ENCODE measurements at regions not wholly inside any gene's neighbourhood (a gene's known extent, or its start where the extent isn't known, plus 50 kb on each side); places are given as distances from the start of the nearest gene placed in this dataset.
A peak's percentile ranks its signal among the peaks of the same experiment; 100 is the strongest.
"Not testable (repeated sequence)": the region's sequence is repeated elsewhere in the genome, so short reads cannot be mapped to it uniquely, and the experiment has no call there.

GRCh38 chr12:19822476-19822875, 383.2 kb downstream of the AEBP2 start:
- ATAC-seq (ENCODE audit: low read depth in 2 of 2) (no peak), DNase-seq (no peak)
- Histone ChIP-seq H3K4me3 (ENCODE audit: low read depth, low read length) (no peak overlapping the region), H3K36me3 (ENCODE audit: control insufficient read depth, insufficient read depth, low read length) (no peaks in the 10 kb centered on the region), H3K27me3 (ENCODE audit: control insufficient read depth, insufficient read depth, low read length) (no peaks in the 10 kb centered on the region), H3K9me3 (ENCODE audit: control insufficient read depth in 2 of 2, low read length in 2 of 2) (no peaks in the 10 kb centered on the region), H3K4me1 (ENCODE audit: control insufficient read depth, insufficient read depth, low read length, poor library complexity, severe bottlenecking) (no peaks in the 10 kb centered on the region), H3K27ac (ENCODE audit: insufficient read depth, low read length, poor library complexity, severe bottlenecking) (no peak overlapping the region)
- Mint-ChIP-seq H3K36me3 (no peaks in the 10 kb centered on the region), H3K4me3 (no peak overlapping the region), H3K27ac (no peak overlapping the region), H3K4me1 (no peaks in the 10 kb centered on the region), H3K9me3 (peaks cover 2 to 46% (median 14%) of the 10 kb centered on the region in 7 donors), H3K27me3 (peaks cover 4% of the 10 kb centered on the region)

DNA sequence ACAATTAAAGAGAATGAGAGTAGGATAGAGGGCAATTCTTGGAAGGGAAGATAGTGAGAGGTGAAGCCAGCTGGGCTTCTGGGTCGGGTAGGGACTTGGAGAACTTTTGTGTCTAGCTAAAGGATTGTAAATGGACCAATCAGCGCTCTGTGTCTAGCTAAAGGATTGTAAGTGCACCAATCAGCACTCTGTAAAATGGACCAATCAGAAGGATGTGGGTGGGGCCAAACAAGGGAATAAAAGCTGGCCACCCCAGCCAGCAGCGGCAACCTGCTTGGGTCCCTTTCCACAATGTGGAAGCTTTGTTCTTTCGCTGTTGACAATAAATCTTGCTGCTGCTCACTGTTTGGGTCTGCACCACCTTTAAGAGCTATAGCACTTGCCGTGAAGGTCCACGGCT, 384.0 kb downstream of the AEBP2 start:
- Mint-ChIP-seq H3K4me3 (peak overlapping the region in 1 of 4 donors; percentile 51), H3K9me3 (peaks cover 2 to 46% (median 9%) of the 10 kb centered on the region in 7 donors)
- not testable (repeated sequence) for H3K27me3 ChIP-seq (ENCODE audit: control insufficient read depth, insufficient read depth, low read length); H3K27ac Mint-ChIP-seq; H3K36me3 Mint-ChIP-seq; H3K36me3 ChIP-seq (ENCODE audit: control insufficient read depth, insufficient read depth, low read length); H3K9me3 ChIP-seq (ENCODE audit: control insufficient read depth in 2 of 2, low read length in 2 of 2); H3K27me3 Mint-ChIP-seq; H3K4me1 ChIP-seq (ENCODE audit: control insufficient read depth, insufficient read depth, low read length, poor library complexity, severe bottlenecking); H3K27ac ChIP-seq (ENCODE audit: insufficient read depth, low read length, poor library complexity, severe bottlenecking); H3K4me1 Mint-ChIP-seq; DNase-seq; ATAC-seq (ENCODE audit: low read depth in 2 of 2); H3K4me3 ChIP-seq (ENCODE audit: low read depth, low read length)

DNA sequence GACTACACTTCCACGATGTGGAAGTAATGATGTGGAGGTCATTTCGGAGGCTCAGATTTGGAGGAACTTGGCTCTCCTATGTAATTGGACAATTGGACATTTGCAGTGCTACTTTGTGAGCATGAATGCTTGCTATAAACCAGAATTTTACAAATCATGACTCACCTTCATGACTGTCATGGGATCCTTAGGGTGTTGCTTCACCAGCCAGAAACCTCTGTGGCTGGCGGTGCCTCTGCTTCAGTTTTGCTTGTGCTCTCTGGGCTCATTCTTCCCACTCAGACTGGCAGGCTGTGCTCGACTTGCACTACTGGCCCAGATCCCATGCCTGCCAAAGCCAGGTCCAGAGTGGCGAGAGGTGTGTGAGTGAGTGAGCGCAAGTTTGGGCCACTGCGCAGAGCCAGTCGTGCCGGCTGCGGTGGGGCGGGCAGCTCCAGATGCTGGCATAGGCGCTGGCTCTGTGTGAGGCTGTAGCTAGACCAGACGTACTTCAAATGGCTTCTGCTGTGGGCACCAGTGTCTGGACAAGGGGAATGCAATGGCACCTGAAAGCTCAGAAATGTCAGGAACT, 387.8 kb downstream of the AEBP2 start:
- Histone ChIP-seq H3K27me3 (ENCODE audit: control insufficient read depth, insufficient read depth, low read length) (no peaks in the 10 kb centered on the region), H3K4me3 (ENCODE audit: low read depth, low read length) (no peak overlapping the region), H3K4me1 (ENCODE audit: control insufficient read depth, insufficient read depth, low read length, poor library complexity, severe bottlenecking) (no peaks in the 10 kb centered on the region), H3K27ac (ENCODE audit: insufficient read depth, low read length, poor library complexity, severe bottlenecking) (no peak overlapping the region), H3K36me3 (ENCODE audit: control insufficient read depth, insufficient read depth, low read length) (no peaks in the 10 kb centered on the region), H3K9me3 (ENCODE audit: control insufficient read depth in 2 of 2, low read length in 2 of 2) (no peaks in the 10 kb centered on the region)
- Mint-ChIP-seq H3K4me1 (peaks cover 0 to 12% (median under 1%) of the 10 kb centered on the region in 4 donors), H3K36me3 (no peaks in the 10 kb centered on the region), H3K27ac (no peak overlapping the region), H3K4me3 (no peak overlapping the region), H3K27me3 (peaks cover 4% of the 10 kb centered on the region), H3K9me3 (peaks cover 2 to 43% (median 7%) of the 10 kb centered on the region in 7 donors)
- DNase-seq = no peak
- ATAC-seq (ENCODE audit: low read depth in 2 of 2) = no peak

DNA sequence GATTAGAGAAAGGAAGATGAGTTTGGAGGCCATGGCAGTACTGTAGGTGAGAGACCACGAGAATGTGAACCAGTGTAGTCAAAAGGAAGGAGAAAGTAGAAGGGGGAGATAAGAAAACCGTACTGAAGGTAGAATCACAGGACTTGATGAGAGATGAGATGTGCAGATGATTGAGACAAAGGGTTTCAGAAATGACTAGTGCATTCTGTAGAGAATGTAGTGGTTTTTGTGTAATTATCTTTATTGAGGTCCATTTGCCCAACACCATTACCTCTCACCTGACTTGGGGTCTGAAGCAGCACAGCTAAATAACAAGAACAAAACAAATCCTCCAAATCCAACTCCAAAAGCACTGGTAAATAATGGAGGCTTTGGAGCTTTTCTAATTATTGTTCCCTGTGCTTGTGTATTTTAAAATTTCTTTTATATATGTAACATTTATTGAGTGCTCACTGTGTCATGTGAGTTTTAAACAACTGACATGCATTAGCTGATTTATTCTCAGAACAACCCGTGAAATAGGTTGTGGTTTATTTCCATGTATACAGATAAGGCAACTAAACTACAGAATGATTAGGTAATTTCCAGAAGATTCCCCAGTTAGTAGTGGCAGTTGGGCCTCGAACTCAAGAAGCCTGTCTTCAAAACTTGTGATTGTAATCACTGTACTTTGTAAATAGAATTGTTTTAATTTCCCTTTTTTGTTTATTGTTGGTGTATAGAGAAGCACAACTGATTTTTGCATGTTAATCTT, 390.0 kb downstream of the AEBP2 start:
- Histone ChIP-seq H3K9me3 (ENCODE audit: control insufficient read depth in 2 of 2, low read length in 2 of 2) (no peaks in the 10 kb centered on the region), H3K4me3 (ENCODE audit: low read depth, low read length) (no peak overlapping the region), H3K36me3 (ENCODE audit: control insufficient read depth, insufficient read depth, low read length) (no peaks in the 10 kb centered on the region), H3K4me1 (ENCODE audit: control insufficient read depth, insufficient read depth, low read length, poor library complexity, severe bottlenecking) (no peaks in the 10 kb centered on the region), H3K27me3 (ENCODE audit: control insufficient read depth, insufficient read depth, low read length) (no peaks in the 10 kb centered on the region), H3K27ac (ENCODE audit: insufficient read depth, low read length, poor library complexity, severe bottlenecking) (no peak overlapping the region)
- H3K4me1 Mint-ChIP-seq = peaks cover 0 to 17% (median 2%) of the 10 kb centered on the region in 4 donors
- H3K27ac Mint-ChIP-seq = no peak overlapping the region
- H3K4me3 Mint-ChIP-seq = no peak overlapping the region
- no peaks in the 10 kb centered on the region for H3K27me3 Mint-ChIP-seq
- ATAC-seq (ENCODE audit: low read depth in 2 of 2) = no peak
- H3K9me3 Mint-ChIP-seq = peaks cover 2 to 23% (median 6%) of the 10 kb centered on the region in 7 donors
- DNase-seq = no peak
- no peaks in the 10 kb centered on the region for H3K36me3 Mint-ChIP-seq

GRCh38 chr12:19830446-19830845, 391.2 kb downstream of the AEBP2 start:
- Histone ChIP-seq H3K36me3 (ENCODE audit: control insufficient read depth, insufficient read depth, low read length) (no peaks in the 10 kb centered on the region), H3K4me1 (ENCODE audit: control insufficient read depth, insufficient read depth, low read length, poor library complexity, severe bottlenecking) (no peaks in the 10 kb centered on the region), H3K27me3 (ENCODE audit: control insufficient read depth, insufficient read depth, low read length) (no peaks in the 10 kb centered on the region), H3K27ac (ENCODE audit: insufficient read depth, low read length, poor library complexity, severe bottlenecking) (no peak overlapping the region), H3K4me3 (ENCODE audit: low read depth, low read length) (no peak overlapping the region), H3K9me3 (ENCODE audit: control insufficient read depth in 2 of 2, low read length in 2 of 2) (no peaks in the 10 kb centered on the region)
- Mint-ChIP-seq H3K36me3 (no peaks in the 10 kb centered on the region), H3K9me3 (peaks cover 3 to 12% (median 5%) of the 10 kb centered on the region in 7 donors), H3K27ac (no peak overlapping the region), H3K4me1 (peaks cover 2 to 18% (median 4%) of the 10 kb centered on the region in 4 donors), H3K4me3 (no peak overlapping the region), H3K27me3 (no peaks in the 10 kb centered on the region)
- ATAC-seq (ENCODE audit: low read depth in 2 of 2) (no peak), DNase-seq (no peak)

DNA sequence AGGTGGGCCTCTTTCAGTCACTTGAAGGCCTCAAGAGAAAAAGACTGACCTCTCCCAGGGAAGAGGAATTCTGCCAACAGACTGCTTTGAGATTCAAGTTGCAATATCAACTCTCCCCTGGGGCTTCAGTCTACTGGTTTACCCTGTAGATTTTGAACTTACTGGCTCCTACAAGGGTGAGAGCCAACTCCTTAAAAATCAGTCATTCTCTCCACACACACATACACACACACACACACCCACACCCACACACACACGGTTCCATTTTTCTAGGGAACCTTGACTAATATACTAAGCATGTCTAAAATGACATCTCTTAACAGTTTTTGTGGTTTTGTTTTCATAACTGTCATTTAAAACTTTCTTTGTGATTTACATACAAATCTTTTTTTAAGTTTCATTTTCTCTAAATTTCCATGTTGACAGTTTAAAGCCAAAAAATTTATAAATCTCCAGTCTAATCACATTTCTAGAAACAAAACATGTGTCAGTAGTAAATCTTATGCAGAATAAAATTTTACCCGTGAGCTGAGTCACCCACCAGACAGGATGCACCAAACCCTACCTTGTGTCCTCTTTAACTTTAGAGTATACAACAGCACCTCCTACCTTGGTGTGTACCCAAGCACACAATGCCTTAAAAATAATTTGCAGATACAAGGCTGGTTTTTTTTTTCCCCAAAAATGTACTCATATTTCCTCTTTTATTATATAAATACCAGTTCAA, 394.6 kb downstream of the AEBP2 start:
- Histone ChIP-seq H3K4me3 (ENCODE audit: low read depth, low read length) (no peak overlapping the region), H3K36me3 (ENCODE audit: control insufficient read depth, insufficient read depth, low read length) (no peaks in the 10 kb centered on the region), H3K27me3 (ENCODE audit: control insufficient read depth, insufficient read depth, low read length) (no peaks in the 10 kb centered on the region), H3K27ac (ENCODE audit: insufficient read depth, low read length, poor library complexity, severe bottlenecking) (no peak overlapping the region), H3K4me1 (ENCODE audit: control insufficient read depth, insufficient read depth, low read length, poor library complexity, severe bottlenecking) (no peaks in the 10 kb centered on the region), H3K9me3 (ENCODE audit: control insufficient read depth in 2 of 2, low read length in 2 of 2) (no peaks in the 10 kb centered on the region)
- H3K4me3 Mint-ChIP-seq = no peak overlapping the region
- H3K4me1 Mint-ChIP-seq = peaks cover 1 to 18% (median 4%) of the 10 kb centered on the region in 4 donors
- H3K36me3 Mint-ChIP-seq = no peaks in the 10 kb centered on the region
- H3K9me3 Mint-ChIP-seq = peaks cover 0 to 10% (median 3%) of the 10 kb centered on the region in 7 donors
- peak in 1 of 2 donors; percentile 43 for ATAC-seq (ENCODE audit: low read depth in 2 of 2)
- peak in 1 of 3 donors; percentile 1 for DNase-seq
- H3K27me3 Mint-ChIP-seq = no peaks in the 10 kb centered on the region
- H3K27ac Mint-ChIP-seq = no peak overlapping the region

GRCh38 chr12:19834592-19834991, 395.3 kb downstream of the AEBP2 start:
- Histone ChIP-seq H3K27ac (ENCODE audit: insufficient read depth, low read length, poor library complexity, severe bottlenecking) (no peak overlapping the region), H3K9me3 (ENCODE audit: control insufficient read depth in 2 of 2, low read length in 2 of 2) (no peaks in the 10 kb centered on the region), H3K27me3 (ENCODE audit: control insufficient read depth, insufficient read depth, low read length) (no peaks in the 10 kb centered on the region), H3K4me1 (ENCODE audit: control insufficient read depth, insufficient read depth, low read length, poor library complexity, severe bottlenecking) (no peaks in the 10 kb centered on the region), H3K4me3 (ENCODE audit: low read depth, low read length) (no peak overlapping the region), H3K36me3 (ENCODE audit: control insufficient read depth, insufficient read depth, low read length) (no peaks in the 10 kb centered on the region)
- no peaks in the 10 kb centered on the region for H3K36me3 Mint-ChIP-seq
- peaks cover 0 to 18% (median 4%) of the 10 kb centered on the region in 4 donors for H3K4me1 Mint-ChIP-seq
- no peak overlapping the region for H3K4me3 Mint-ChIP-seq
- H3K27me3 Mint-ChIP-seq = no peaks in the 10 kb centered on the region
- DNase-seq (no peak), ATAC-seq (ENCODE audit: low read depth in 2 of 2) (no peak)
- H3K27ac Mint-ChIP-seq = no peak overlapping the region
- H3K9me3 Mint-ChIP-seq = peaks cover 0 to 8% (median 3%) of the 10 kb centered on the region in 7 donors

Data from CD4-positive, CD25-positive, alpha-beta regulatory T cell (primary cell).